ENCODE measurements at regions not wholly inside any gene's neighbourhood (a gene's known extent, or its start where the extent isn't known, plus 50 kb on each side); places are given as distances from the start of the nearest gene placed in this dataset.

- no peak for DNase-seq
- no peaks in the 10 kb centered on the region for H3K36me3 ChIP-seq (ENCODE audit: control insufficient read depth, insufficient read depth, low read length)
- H3K27ac ChIP-seq (ENCODE audit: low read depth, low read length) = no peak overlapping the region
- H3K4me1 ChIP-seq (ENCODE audit: control insufficient read depth, insufficient read depth, low read length) = no peaks in the 10 kb centered on the region
- Mint-ChIP-seq H3K27me3 (ENCODE audit: insufficient read depth) (no peaks in the 10 kb centered on the region), H3K27ac (no peak overlapping the region), H3K4me3 (no peak overlapping the region), H3K36me3 (ENCODE audit: low read depth) (no peaks in the 10 kb centered on the region), H3K9me3 (peaks cover 8% of the 10 kb centered on the region), H3K4me1 (peaks cover 13% of the 10 kb centered on the region)
- 98 to 100% methylated on average over 2 of the region's 2 CpGs for WGBS, 2 experiments (ENCODE audit: insufficient coverage in 1 of 2, insufficient read length in 1 of 2)
- no peaks in the 10 kb centered on the region for H3K27me3 ChIP-seq (ENCODE audit: control insufficient read depth, insufficient read depth, low read length, poor library complexity, severe bottlenecking)
- no peak for TF ChIP-seq CTCF (conservative IDR thresholded peaks at IDR 0.05)
- no peak overlapping the region for H3K9ac ChIP-seq (ENCODE audit: extremely low read depth, low read length, poor library complexity, severe bottlenecking)
- no peak overlapping the region for H3K4me3 ChIP-seq (ENCODE audit: low read length)
- no peaks in the 10 kb centered on the region for H3K9me3 ChIP-seq (ENCODE audit: control insufficient read depth, low read length)
These were observed 189.1 kb downstream of the HS3ST3B1 start for GRCh38 chr17:14489986-14490385.

- Mint-ChIP-seq H3K27ac (no peak overlapping the region), H3K9me3 (peaks cover 2% of the 10 kb centered on the region), H3K27me3 (ENCODE audit: insufficient read depth) (no peaks in the 10 kb centered on the region), H3K4me1 (peaks cover 16% of the 10 kb centered on the region), H3K4me3 (no peak overlapping the region), H3K36me3 (ENCODE audit: low read depth) (no peaks in the 10 kb centered on the region)
- Histone ChIP-seq H3K27me3 (ENCODE audit: control insufficient read depth, insufficient read depth, low read length, poor library complexity, severe bottlenecking) (no peaks in the 10 kb centered on the region), H3K9ac (ENCODE audit: extremely low read depth, low read length, poor library complexity, severe bottlenecking) (no peak overlapping the region), H3K4me1 (ENCODE audit: control insufficient read depth, insufficient read depth, low read length) (no peaks in the 10 kb centered on the region), H3K27ac (ENCODE audit: low read depth, low read length) (no peak overlapping the region), H3K4me3 (ENCODE audit: low read length) (no peak overlapping the region), H3K36me3 (ENCODE audit: control insufficient read depth, insufficient read depth, low read length) (no peaks in the 10 kb centered on the region), H3K9me3 (ENCODE audit: control insufficient read depth, low read length) (no peaks in the 10 kb centered on the region)
- DNase-seq = no peak
- 100% methylated on average over 1 of the region's 2 CpGs; no CpG with 5 or more reads in 1 of the 2 experiments for WGBS, 2 experiments (ENCODE audit: insufficient coverage in 1 of 2, insufficient read length in 1 of 2)
- TF ChIP-seq CTCF (conservative IDR thresholded peaks at IDR 0.05) = no peak
These were observed 188.2 kb downstream of the HS3ST3B1 start for GRCh38 chr17:14488958-14489550.

GRCh38 chr17:14487068-14487467 is 186.2 kb downstream of the HS3ST3B1 start:
- no peak overlapping the region for H3K27ac Mint-ChIP-seq
- H3K4me1 Mint-ChIP-seq = peaks cover 16% of the 10 kb centered on the region

More at GRCh38 chr17:14487068-14487467, 186.2 kb downstream of the HS3ST3B1 start:
- no peak for TF ChIP-seq CTCF (conservative IDR thresholded peaks at IDR 0.05)
- Histone ChIP-seq H3K4me1 (ENCODE audit: control insufficient read depth, insufficient read depth, low read length) (no peaks in the 10 kb centered on the region), H3K9me3 (ENCODE audit: control insufficient read depth, low read length) (no peaks in the 10 kb centered on the region), H3K27me3 (ENCODE audit: control insufficient read depth, insufficient read depth, low read length, poor library complexity, severe bottlenecking) (no peaks in the 10 kb centered on the region), H3K36me3 (ENCODE audit: control insufficient read depth, insufficient read depth, low read length) (no peaks in the 10 kb centered on the region), H3K9ac (ENCODE audit: extremely low read depth, low read length, poor library complexity, severe bottlenecking) (no peak overlapping the region), H3K4me3 (ENCODE audit: low read length) (no peak overlapping the region), H3K27ac (ENCODE audit: low read depth, low read length) (no peak overlapping the region)
- Mint-ChIP-seq H3K36me3 (ENCODE audit: low read depth) (no peaks in the 10 kb centered on the region), H3K4me3 (no peak overlapping the region), H3K9me3 (no peaks in the 10 kb centered on the region), H3K27me3 (ENCODE audit: insufficient read depth) (no peaks in the 10 kb centered on the region)
- 88 to 90% methylated on average over 8 of the region's 8 CpGs for WGBS, 2 experiments (ENCODE audit: insufficient coverage in 1 of 2, insufficient read length in 1 of 2)
- DNase-seq = no peak
